Osteoblast (primary cell): ENCODE measurements at regions not wholly inside any gene's neighbourhood (a gene's known extent, or its start where the extent isn't known, plus 50 kb on each side); places are given as distances from the start of the nearest gene placed in this dataset.

Source experiments
- DNase-seq: peaks from one replicate; pipeline ENCODE4 v3.0.0; 2011; ENCODE audit warnings: low spot score, mixed read lengths; ENCODE audit not compliant: insufficient read length; ENCODE audit errors: missing footprints
- H2AFZ ChIP-seq: 2 replicates; pipeline ENCODE4 v1.6.0; 2011; ENCODE audit warnings: mild to moderate bottlenecking, low read length
- H3K27ac ChIP-seq: 2 replicates; pipeline ENCODE4 v1.5.1; 2011; ENCODE audit warnings: mild to moderate bottlenecking, low read depth, low read length, moderate library complexity
- H3K27me3 ChIP-seq: 2 replicates; pipeline ENCODE4 v1.6.0; 2012; ENCODE audit warnings: mild to moderate bottlenecking, control low read depth, inconsistent platforms, low read length, moderate library complexity; ENCODE audit not compliant: insufficient read depth
- H3K36me3 ChIP-seq: 2 replicates; pipeline ENCODE4 v1.5.1; 2011; ENCODE audit warnings: mild to moderate bottlenecking, low read length, control low read depth, moderate library complexity; ENCODE audit not compliant: insufficient read depth
- H3K4me1 ChIP-seq: 2 replicates; pipeline ENCODE4 v1.5.1; 2011; ENCODE audit warnings: mild to moderate bottlenecking, low read length, control low read depth, moderate library complexity; ENCODE audit not compliant: insufficient read depth
- H3K4me2 ChIP-seq: 2 replicates; pipeline ENCODE4 v1.6.0; 2011; ENCODE audit warnings: mild to moderate bottlenecking, low read length; ENCODE audit not compliant: insufficient read depth
- H3K4me3 ChIP-seq: fragments of 200-600 bp; sonication (generic); 3 replicates; pipeline ENCODE4 v1.5.1; 2012; ENCODE audit warnings: mild to moderate bottlenecking, low read length, inconsistent platforms; ENCODE audit not compliant: insufficient read depth
- H3K79me2 ChIP-seq: 2 replicates; pipeline ENCODE4 v1.6.0; 2012; ENCODE audit warnings: mild to moderate bottlenecking, low read length, control low read depth, inconsistent platforms; ENCODE audit not compliant: insufficient read depth
- H3K9me3 ChIP-seq: 2 replicates; pipeline ENCODE4 v1.5.1; 2011; ENCODE audit warnings: low read depth, low read length, control low read depth
- H4K20me1 ChIP-seq: 2 replicates; pipeline ENCODE4 v1.6.0; 2012; ENCODE audit warnings: mild to moderate bottlenecking, low read length, control low read depth; ENCODE audit not compliant: insufficient read depth
- TF ChIP-seq, protein P1 (sequence below): IDR thresholded peaks from 2 replicates; pipeline ENCODE4 v1.5.1; 2011; ENCODE audit warnings: mild to moderate bottlenecking, low read depth, low read length, moderate library complexity; ENCODE audit errors: extremely low read depth

DNA sequence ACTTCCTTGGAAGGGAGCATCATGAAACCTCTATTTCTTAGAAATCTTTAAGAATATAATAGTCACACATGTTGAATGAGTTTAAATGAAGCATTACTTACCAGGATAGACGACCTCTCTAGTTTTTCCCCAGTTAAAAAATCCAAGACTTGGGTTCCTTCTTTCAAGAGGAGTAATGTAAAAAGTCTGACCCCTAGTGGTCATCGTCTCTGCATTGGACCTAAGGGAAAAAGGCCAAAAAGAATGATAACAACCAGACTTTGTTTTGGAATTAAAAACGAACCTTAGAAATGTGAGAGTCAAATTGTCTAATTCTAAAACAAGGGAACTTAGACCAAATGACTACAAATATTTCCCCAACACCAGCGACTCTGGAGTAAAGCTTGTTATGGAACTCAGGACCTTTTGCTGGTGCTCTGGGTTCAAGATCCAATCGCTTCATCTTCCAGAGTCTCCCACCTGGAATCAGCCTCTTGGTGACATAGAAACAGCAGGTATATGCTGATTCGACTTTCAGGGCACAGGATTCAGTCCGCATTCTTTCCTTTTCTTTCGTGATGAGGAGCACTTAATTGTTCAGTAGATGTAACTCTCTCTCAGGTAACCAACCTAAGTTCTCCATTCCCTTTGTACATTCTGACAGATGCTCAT lies 214.8 kb upstream of the TPRG1 start:
- Histone ChIP-seq H3K4me3 (no peak overlapping the region), H3K9me3 (no peaks in the 10 kb centered on the region), H4K20me1 (no peaks in the 10 kb centered on the region), H3K27me3 (no peaks in the 10 kb centered on the region), H3K4me1 (no peaks in the 10 kb centered on the region), H3K79me2 (no peaks in the 10 kb centered on the region), H3K4me2 (no peak overlapping the region), H2AFZ (peak overlapping the region; percentile 20), H3K27ac (no peak overlapping the region), H3K36me3 (no peaks in the 10 kb centered on the region)
- DNase-seq, result peak; percentile 26
- TF ChIP-seq, protein P1, sequence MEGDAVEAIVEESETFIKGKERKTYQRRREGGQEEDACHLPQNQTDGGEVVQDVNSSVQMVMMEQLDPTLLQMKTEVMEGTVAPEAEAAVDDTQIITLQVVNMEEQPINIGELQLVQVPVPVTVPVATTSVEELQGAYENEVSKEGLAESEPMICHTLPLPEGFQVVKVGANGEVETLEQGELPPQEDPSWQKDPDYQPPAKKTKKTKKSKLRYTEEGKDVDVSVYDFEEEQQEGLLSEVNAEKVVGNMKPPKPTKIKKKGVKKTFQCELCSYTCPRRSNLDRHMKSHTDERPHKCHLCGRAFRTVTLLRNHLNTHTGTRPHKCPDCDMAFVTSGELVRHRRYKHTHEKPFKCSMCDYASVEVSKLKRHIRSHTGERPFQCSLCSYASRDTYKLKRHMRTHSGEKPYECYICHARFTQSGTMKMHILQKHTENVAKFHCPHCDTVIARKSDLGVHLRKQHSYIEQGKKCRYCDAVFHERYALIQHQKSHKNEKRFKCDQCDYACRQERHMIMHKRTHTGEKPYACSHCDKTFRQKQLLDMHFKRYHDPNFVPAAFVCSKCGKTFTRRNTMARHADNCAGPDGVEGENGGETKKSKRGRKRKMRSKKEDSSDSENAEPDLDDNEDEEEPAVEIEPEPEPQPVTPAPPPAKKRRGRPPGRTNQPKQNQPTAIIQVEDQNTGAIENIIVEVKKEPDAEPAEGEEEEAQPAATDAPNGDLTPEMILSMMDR, result peak; percentile 82

DNA sequence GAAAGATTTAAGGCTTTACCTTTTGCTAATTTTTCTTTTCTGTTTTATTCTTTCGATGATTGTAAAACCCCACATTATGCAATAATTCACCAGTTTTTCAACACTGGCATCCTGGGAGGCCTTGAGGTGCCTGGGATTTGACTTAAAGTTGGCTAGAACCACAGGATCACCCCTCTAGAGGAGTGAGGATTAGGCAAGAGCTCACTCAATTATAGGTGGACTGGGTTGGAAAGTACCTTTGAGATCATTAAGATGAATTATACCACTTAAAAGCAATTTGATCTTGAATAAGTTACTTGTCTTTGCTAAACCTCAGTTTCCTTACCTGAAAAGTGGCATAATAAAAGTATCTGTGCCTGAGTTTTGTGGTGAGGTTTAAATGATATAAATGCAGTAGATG lies 212.8 kb upstream of the TPRG1 start:
- no peak overlapping the region for H2AFZ ChIP-seq
- DNase-seq, result no peak
- H3K79me2 ChIP-seq, result no peaks in the 10 kb centered on the region
- H3K4me3 ChIP-seq, result no peak overlapping the region
- H3K36me3 ChIP-seq, result no peaks in the 10 kb centered on the region
- TF ChIP-seq, protein P1, result no peak
- no peaks in the 10 kb centered on the region for H3K9me3 ChIP-seq
- H4K20me1 ChIP-seq, result no peaks in the 10 kb centered on the region
- H3K4me2 ChIP-seq, result no peak overlapping the region
- H3K27me3 ChIP-seq, result no peaks in the 10 kb centered on the region
- H3K27ac ChIP-seq, result no peak overlapping the region
- H3K4me1 ChIP-seq, result peaks cover 4% of the 10 kb centered on the region

DNA sequence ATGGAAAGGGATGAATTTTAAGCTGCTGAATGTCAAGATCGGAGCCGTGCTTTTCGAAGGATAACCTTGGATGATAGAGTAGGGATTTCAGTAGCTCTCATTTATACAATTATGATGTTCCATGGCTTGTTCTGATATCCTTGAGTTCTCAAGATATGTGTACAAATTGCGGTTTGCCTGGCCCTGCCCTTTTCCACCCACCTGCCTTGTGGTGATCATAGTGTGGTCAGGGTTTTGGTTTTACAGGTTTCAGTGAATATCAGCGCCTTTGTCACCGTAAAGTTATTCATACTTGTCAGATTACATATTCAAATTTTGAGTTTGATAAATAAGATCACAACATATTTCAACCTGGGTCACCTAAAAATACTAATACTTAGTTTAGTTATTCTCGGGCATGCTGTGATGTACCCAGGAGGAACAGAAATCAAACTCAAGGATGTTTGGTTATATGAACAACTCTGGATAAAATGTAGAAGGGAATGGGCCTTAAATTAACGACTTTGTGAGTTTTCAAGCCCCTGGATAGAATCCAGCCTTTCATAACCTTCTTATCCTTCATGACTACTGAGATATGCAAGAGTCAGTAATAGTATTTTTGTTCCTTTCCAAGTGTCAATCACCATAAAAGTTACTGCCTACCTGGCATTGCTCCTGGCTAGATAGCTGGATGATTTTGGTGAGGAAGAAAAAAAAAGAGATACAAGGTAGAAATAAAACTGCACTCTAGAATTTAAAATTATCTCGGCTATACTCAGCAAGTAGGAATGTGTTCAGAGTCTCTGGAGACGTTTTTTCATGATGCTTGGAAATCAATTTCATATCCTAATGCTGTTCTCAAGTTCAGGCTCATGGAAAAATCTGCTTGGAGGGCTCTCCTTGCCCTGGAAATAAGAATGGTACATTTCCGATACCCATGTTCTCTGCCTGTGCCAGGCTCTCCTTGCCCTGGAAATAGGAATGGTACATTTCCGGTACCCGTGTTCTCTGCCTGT lies 209.2 kb upstream of the TPRG1 start:
- no peak overlapping the region for H3K4me3 ChIP-seq
- no peaks in the 10 kb centered on the region for H3K79me2 ChIP-seq
- H3K27ac ChIP-seq, result no peak overlapping the region
- no peak for DNase-seq
- H2AFZ ChIP-seq, result no peak overlapping the region
- TF ChIP-seq, protein P1, result no peak
- no peaks in the 10 kb centered on the region for H3K27me3 ChIP-seq
- no peaks in the 10 kb centered on the region for H3K9me3 ChIP-seq
- no peaks in the 10 kb centered on the region for H4K20me1 ChIP-seq
- no peak overlapping the region for H3K4me2 ChIP-seq
- no peaks in the 10 kb centered on the region for H3K36me3 ChIP-seq
- peaks cover 4% of the 10 kb centered on the region for H3K4me1 ChIP-seq

DNA sequence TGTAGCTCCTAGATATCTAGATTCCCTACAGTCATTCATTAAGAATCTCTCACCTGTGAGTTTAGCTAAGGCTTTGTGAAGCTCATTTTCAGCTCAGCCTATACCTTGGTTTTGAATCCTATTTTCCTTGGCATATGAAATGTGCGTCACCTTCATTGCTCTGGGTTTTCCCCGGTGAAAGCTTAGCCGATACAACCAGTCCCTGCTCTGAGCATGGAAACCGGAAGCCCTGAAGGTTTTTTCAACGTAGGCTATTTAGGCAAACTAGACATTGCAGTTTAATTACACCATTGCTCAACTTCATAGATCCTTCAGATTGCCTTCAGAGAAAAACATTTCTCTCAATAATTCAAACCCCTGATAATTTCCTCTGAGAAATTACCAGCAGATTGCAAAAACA lies 206.8 kb upstream of the TPRG1 start:
- no peak overlapping the region for H2AFZ ChIP-seq
- no peak for DNase-seq
- H4K20me1 ChIP-seq, result no peaks in the 10 kb centered on the region

More for the DNA sequence above, 206.8 kb upstream of the TPRG1 start:
- peaks cover 4% of the 10 kb centered on the region for H3K4me1 ChIP-seq
- no peak overlapping the region for H3K27ac ChIP-seq
- H3K36me3 ChIP-seq, result no peaks in the 10 kb centered on the region
- H3K79me2 ChIP-seq, result no peaks in the 10 kb centered on the region
- H3K9me3 ChIP-seq, result no peaks in the 10 kb centered on the region
- no peaks in the 10 kb centered on the region for H3K27me3 ChIP-seq
- no peak overlapping the region for H3K4me3 ChIP-seq
- TF ChIP-seq, protein P1, result no peak
- no peak overlapping the region for H3K4me2 ChIP-seq
